Dedifferentiated amniotic fluid mesenchymal stem cell (primary cell): ENCODE measurements at regions not wholly inside any gene's neighbourhood (a gene's known extent, or its start where the extent isn't known, plus 50 kb on each side); places are given as distances from the start of the nearest gene placed in this dataset.
A peak's percentile ranks its signal among the peaks of the same experiment; 100 is the strongest.
"Not testable (repeated sequence)": the region's sequence is repeated elsewhere in the genome, so short reads cannot be mapped to it uniquely, and the experiment has no call there.

Experiments
- DNase-seq: peaks from one replicate; pipeline ENCODE4 v3.0.0-alpha.2; 2016; ENCODE audit errors: extremely low spot score

DNA sequence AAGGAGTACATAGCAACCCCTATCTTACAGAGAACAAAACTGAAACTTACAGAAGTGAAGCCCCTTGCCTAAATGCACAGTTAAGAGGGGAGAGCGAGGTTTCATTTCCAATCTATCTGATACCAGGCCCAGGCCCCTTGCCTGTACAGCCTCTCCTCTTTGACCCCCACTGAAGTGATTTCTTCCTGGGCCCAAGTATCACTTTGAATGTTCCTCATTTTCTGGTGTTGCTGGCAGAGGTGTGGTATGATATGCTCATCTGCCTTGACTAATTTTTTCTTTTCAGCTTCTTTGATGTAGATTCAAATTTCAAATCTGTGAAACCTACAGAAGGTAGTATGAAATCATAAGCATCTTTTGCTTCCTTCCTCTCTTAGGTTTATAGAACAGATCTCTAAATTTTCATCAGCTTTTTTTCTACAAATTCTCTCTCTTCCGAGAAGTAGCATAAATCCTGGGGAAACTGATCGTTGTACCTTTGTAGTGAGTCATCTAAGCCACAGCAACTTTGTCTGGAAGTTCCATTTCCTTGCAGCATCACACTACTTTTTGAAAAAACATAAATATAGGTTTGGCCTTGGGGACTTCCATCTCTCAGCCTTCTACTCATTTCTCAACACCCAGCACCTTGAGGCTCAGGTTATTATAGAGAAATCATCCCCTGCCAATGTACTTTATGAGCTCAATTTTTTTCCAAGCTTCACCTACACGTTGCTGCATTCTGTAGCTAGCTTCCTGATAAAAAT is 402.4 kb upstream of the PTGER4 start:
- no peak for DNase-seq

DNA sequence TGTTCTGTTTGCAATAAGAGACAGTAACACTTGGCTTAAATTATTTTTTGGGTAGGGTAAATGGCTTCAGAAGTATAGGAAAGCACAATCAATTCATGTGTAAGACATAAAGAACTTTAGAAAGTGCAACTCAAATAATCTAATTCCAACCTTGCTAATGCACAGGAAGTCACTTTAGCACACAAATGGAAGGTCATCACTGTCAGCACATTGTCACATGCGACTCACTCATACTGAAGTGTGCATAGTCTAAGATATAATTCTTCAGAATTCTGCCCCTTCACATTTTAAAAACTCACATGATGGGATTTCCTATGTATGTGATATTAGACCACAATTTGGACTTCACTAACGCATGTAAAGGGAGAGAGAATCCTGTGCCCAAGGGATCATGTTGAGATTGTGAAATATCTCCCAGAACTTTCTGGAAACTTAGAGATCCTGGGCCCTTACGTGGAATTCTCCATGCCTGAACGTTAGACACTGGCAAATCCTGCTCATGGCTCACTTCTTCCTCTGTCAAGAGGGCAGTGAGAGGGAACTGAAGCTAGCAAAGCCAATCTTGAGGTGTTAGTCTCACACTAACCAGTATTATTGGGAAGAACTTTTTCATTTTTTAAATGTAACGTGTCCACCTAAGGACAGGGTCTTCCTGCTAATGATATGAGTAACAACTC is 403.2 kb upstream of the PTGER4 start:
- no peak for DNase-seq

DNA sequence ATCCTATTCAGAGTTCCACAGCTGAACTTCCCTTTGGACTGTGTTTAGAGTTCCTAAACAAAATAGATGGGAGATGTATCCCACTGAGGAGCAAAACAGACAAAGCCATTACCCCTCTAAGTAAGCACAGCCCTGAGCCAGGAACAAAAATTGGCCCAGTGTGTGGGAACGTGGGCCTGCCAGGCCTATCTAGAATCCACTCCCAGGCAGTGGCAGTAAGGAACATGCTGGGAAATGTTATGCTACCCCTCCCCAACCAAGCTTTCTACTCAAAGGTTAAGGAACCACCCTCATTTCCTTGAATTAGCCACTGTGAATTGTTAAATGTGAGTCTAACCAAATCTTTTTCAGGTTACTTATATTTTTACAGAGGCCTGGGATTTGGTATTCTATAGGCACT is 405.1 kb upstream of the PTGER4 start:
- no peak for DNase-seq

DNA sequence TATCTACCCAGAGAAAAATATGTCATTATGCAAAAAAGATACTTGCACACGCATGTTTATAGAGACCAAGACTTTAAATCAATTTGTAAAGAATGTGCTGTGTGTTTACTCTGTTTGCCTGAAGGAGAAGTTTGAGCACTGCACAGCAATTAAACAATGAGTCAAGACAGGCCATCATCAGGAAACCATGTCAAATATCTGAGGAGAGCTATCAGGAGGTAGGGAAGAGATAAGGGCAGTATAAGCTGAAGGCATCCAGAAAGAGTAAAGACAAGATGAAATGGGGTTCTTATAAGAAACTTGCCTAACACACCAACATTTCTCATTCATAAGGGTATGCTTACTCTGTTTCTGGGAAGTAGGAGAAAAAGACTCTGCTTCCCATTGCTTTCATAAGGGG is 405.8 kb upstream of the PTGER4 start:
- DNase-seq, result no peak

DNA sequence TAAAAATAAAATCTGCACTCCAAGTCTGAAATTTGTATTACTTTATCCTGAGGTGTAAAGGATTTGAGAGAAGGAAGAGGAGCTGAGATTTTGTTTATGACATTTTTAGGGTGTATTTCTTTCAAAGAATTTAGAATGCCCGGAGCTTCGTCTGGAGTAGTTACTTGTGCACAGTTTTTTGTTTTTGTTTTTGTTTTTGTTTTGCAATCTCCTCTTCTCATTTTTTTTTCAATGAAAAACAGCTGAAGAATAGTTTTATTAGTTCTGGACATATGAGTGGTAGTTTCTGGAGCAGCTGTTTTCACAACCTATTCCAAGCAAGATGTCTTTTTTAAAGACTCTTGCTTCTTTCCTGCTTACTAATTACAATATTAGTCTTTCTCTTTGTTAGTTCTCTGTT is 408.2 kb upstream of the PTGER4 start:
- no peak for DNase-seq

DNA sequence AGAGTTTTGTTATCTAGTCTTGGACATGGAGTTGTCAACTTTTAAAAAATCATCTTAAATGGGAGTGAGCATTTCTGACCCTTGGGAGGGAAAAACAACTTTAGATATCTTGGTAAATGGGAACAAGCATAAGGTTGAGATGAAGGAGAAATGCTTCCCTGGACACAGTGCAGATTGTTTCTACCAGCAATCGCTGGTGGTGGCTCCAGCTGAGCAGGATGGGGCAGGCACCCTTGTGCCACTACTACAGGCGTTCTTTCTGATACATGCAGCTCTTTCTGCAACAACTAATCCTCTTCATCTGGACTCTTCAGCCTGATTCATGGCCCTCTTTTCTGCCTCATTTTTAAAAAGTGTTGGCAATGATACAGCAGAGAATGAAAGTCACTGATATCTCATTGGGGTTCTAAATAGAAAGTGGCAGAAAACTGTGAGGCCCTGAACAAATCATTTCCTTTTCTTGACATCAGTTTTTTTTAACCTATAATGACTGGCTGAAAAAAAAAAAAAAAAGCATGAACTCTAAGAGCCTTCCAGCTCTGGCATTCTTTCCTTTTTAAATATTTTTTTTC is 409.4 kb upstream of the PTGER4 start:
- DNase-seq, result no peak

DNA sequence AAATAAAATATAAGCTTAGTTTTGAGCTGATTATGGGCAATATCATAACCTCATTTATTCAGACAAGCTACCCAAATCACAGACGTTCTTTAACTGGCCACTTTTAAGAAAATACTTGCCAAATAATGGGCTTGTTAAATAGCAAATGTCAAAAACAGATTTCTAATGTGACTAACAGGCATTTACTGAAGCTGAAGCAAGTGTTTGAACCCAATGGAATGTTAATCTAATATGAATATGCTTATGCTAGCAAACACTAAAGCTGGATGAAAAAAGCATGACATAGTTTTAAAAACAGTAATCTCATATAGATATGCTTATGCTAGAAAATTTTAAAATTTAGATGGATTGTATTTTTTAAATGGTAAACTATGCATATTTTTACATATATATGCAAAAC is 411.6 kb upstream of the PTGER4 start:
- DNase-seq, result no peak

DNA sequence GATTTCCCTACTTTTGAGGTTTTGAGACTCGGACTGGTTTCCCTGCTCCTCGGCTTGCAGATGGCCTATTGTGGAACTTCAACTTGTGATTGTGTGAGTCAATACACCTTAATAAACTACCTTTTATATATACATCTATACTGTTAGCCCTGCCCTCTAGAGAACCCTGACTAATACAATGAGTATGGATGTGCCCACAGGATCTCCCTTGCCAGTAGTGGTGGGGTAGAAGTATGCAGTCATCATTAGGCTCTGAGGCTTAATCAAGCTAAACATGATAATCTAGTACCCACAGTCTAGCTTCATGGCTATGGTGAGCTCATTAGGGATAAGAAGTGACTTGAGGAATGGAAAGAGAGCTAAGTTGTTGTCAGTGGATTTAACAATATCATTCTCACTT is 412.8 kb upstream of the PTGER4 start:
- no peak for DNase-seq

DNA sequence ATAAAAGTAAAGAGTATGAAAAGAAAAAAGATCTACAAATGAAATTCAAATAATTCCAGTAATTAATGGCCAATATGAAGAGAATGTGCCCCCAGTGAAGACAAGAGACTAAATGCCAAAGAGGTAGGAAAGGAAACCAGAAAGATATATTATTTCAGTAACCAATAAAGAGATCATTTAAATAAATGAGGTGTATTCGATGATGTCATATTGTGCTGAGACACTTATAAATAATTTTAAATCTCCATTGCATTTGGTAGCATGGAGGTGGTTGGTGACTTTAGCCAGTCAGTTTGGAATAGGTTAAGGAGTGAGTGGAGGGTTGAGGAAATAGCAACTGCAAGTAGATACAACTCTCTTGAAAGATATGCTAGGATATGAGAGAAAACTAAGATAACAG is 417.7 kb upstream of the PTGER4 start:
- no peak for DNase-seq

DNA sequence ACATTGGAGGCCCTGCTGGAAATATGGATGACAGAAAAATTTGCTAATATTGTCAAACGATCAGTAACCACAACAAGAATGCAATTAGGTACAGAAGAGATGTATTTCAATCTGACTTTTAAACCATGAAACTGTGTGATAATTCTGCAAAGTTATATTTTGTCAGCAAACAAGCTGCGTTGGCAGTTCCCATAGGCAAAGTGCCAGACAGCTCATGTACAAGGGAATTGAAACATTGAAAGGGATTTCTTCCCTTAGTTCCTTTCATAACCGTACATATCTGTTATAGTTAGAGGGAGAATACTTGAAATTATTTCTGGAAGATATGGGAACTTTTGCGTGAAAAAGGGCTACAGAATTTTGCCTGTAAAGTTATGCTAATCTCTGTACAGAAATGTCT is 419.4 kb upstream of the PTGER4 start:
- DNase-seq, result no peak

DNA sequence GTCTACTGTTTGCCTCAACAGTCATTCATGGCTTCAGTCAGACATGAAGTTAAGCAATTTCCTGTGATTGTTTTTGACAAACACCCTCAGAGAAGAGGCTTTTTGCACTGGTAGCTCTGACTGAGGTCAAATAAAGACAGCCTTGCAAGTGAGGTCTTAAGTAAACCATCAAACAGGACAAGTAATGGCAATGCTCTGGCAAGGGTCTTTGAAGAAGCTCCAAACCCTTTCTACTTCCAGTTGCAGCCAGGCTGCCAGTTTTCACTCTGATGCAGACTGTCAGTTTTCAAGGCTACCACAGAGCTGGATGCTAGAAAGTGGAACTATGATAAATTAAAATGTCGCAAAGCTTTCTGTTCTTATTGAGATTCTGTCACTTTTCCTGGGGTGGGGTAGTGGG is 421.5 kb upstream of the PTGER4 start:
- no peak for DNase-seq

DNA sequence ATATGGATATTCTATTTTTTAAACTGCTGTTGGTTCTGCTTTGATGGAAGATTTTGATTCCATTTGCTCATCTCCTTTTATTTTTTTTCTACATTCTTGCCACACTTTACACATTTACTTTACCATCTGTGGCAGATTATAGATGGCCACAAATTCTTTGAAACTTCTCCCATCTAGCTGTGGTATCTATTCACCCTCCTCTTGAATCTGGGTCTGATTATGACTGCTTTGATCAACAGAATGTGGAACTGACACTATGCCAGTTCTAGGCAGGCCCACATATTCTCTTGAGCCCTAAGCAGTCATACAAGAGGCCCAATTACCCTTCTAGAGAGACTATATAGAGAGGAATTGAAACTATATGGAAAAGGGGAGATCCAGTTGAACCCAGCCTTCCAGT is 439.0 kb upstream of the PTGER4 start:
- DNase-seq, result no peak

DNA sequence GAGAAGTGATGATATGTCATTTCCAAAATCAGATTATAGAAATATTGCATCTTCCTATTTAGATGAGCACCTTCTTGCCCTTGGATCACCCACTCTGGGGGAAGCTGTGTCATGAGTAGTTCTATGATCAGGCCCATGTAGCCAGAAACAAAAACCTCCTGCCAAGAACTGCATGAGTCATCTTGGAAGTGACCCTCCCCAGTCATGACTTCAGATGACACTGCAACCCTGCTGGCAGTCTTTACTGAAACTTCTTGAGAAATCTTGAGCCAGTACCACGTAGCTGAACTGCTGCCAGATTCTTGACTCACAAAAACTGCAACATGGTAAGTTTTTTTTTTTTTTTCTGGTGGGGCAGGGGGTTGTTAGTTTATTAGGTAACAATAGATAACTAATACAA is 439.6 kb upstream of the PTGER4 start:
- no peak for DNase-seq

DNA sequence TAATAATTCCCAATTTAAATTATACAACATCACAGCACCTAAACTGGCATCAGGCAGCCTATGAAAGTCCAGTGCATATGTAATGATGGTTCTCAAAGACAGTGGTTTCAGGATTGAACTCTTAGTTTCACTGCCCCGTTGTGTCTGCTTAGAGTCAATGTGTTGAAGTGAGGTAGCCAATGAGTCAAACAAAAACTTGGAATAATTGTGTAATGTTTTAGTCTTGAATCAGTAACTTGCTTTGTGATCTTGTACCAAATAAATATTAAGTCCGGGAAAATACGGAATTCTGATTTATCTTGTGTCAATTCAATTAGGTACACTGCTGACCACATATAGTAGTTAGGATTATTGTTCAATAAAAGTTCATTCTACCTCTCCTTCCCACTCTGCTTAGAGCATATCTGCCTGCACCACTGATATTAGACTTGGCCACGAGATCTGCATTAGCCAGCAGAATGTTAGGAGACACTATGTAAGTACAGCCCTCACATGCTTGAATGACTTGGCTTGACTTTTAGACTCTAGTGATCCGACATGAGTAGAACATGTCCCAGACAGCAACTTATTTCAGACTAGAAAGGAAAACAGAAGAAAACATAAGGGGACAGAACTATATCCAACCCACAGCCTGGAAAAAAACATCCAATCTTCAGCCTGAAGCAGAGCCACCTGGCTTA is 441.5 kb upstream of the PTGER4 start:
- no peak for DNase-seq

DNA sequence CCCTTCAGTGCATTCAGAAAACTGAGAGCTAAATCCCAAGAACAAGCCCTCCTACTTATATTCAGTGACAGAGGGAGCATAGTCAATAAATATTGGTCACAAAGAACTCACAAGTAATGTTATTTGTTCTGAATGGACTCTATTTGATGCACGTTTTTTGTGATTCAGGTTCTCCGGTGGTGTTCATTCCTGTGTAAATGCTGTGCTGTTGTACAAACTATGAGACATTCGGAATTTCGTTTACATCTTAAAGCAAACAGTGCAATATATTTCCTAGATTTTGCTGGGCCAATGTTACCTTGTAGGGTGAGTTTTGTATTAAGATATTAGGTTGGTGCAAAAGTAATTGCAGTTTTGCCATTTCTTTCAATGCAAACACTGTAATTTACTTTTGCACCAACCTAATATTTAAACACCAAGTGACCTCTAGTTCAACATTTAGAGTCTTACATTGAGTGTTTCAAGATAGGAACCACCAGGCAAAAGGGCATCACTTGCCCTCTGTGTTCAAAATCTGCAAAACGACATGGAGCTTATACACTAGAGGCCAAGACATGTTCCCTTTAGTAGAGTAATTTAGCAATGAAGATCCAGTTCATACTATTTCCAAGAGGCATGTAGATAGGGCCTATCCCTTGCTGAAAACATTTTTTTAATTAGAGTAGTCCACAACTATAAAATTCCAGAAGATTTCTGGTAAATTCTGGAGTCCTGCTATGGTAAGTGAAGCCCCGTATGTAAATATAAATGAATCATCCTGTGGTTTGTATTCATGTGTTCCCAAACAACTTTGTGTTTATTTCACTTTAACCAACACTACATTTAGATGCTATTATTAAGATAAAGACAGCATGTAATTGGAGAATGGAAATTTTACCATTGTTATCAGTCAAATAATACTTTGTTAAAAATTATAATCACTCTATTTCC is 444.0 kb upstream of the PTGER4 start:
- DNase-seq, result no peak

DNA sequence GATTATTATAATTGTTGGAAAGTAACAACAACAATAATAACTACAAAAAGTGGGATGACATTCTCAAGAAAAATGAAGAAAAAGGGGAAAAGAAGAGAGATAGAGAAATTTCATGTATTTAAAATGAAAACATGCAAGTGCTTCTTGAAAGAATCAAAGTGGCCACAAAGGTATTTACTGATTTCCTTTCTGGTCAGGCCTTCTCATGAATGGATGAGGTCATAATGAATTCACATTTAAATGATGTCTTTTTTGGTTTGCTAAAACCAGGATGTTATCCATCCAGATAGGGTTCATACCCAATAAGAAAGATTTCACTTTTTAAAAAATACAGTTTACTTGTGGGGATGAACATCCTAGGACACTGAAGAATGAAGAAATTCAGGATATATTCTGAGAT is 446.4 kb upstream of the PTGER4 start:
- no peak for DNase-seq

DNA sequence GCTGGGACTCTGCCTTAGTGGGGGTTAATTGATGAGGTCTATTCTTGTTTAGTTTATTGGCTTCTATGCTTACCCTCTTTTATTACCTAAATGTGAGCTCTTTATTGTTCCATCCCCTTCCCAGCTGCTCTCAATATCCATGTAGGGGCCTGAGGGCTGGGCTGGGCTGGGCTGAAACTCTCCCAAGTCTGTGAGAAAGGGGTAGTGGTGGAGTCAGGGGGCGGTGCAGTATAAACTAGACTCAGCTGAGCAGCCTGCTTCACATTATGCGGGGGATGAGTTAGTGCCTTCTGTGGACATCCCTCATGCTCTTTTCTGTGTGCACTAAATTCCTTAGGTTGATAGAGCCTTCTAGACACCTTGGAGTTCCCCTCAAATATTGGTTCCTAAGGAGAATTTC is 451.8 kb upstream of the PTGER4 start:
- DNase-seq, result no peak

DNA sequence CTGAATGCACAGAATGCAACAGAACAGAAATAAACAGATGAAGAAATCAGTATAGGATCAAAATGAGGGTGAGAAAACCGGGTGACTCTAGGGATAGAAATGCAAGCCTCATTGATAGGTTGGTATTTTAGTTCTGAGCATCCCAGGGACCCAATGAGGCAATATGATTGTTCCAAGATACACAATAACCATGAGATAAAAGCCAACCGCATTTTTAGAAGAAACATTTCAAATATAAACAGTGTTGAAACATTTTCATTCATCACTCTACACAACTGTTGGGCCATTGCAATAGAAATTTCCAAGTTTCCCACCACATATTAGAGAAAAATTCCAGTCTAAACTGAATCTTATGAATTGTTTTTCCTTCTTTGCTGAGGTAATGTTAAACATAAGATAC is 452.3 kb upstream of the PTGER4 start:
- no peak for DNase-seq

DNA sequence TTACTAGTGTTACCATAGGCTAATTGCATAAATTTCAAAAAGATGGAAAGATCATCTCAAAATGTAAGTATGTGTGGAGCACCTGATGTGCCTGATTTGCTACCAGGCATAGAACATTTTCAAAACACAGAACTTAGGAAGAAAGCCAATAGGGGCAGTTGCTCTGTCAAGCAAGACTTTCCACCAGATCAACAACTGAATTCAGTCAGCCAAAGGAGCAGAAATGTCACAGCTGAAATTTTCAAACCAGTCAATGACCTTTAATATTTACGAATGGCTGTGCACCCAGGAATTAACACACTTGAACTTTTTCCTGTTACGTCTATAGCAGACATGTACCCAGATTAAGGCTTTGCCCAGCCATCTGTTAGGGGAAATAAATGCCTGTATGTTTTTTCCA is 452.8 kb upstream of the PTGER4 start:
- DNase-seq, result no peak

DNA sequence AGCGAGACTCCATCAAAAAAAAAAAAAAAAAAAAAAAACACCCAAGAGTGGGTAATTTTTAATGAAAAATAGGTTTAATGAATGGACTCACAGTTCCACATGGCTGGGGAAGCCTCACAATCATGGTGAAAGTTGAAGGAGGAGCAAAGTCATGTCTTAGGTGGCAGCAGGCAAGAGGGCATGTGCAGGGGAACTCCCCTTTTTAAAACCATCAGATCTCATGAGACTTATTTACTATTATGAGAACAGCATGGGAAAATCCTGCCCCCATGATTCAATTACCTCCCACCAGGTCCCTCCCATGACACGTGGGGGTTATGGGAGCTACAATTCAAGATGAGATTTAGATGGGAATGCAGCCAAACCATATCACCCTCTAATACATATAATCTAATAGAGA is 454.6 kb upstream of the PTGER4 start:
- DNase-seq, result not testable (repeated sequence)

DNA sequence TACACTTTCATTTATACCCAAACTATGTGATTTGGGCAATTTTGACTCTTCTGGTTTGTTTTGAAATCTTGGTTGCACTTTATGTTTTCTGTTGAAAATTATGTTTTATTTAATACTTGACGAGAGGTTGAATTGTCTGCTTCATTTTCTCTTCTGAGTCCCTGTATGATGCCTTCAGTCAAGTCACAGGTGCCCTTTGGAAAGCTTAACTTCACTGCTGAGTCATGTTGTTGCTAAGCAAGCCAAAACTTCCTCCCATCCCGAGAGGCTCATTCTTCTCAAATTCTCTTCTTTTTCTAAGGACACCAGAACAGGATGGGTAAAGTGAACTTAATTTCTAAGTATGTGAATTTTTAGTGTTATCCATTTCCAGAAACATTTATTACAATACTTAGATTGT is 455.3 kb upstream of the PTGER4 start:
- DNase-seq, result no peak

DNA sequence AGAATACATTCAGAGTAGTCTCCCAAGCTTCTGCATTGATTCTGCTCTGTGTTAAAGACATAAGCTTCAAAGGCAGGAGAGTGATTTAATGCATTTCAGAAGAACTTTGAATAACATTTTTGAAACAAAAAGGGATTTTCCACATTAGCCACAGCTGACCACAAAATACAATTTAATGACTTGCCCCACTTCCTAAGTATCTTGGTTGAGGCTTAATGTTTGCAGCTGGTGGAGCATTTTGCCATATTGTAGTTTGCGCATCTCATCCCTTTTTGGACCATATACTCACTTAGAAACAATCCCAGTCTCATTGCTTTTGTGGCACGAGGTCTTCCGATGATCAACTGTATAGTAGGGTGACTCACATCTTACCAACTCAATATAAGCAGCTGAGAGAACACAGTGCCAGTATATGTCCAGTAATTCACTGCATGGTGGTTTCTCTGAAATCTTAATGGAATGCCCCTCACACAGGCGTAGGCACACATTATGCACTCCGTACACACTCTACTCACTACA is 455.8 kb upstream of the PTGER4 start:
- DNase-seq, result peak; percentile 41
